Heart left ventricle (tissue), 13 donors: ENCODE measurements at regions not wholly inside any gene's neighbourhood (a gene's known extent, or its start where the extent isn't known, plus 50 kb on each side); places are given as distances from the start of the nearest gene placed in this dataset.

Experiments used
- POLR2A ChIP-seq, 2 donors: fragments of 450-650 bp; IDR thresholded peaks; one replicate each; pipeline ENCODE4 v1.6.1; 2017; ENCODE audit warnings: antibody characterized with exemption in 2 of 2, mild to moderate bottlenecking in 2 of 2, moderate library complexity in 2 of 2
- TF ChIP-seq, protein P1 (sequence below), 12 donors: fragments of 200-600 bp; sonication (generic) in 4 of 12; IDR thresholded peaks; one replicate each; pipeline versions ENCODE4 v1.5.0 to v1.8.0; 2018 to 2022; ENCODE audit warnings: antibody characterized with exemption in 12 of 12, mild to moderate bottlenecking in 5 of 12
- donor health status: ischemic (EF 13 %, LVEDD 7.1; RV severe dilation, severe dysfunction).
- donor health status: DM: no; HTN: yes; CAD: no.
- donor health status: DM: no; HTN: no; CAD: no.
- donor health status: ischemic (EF 25% LVEDD 6.9; RV normal size, moderate dysfunction).
- donor health status: ischemic (EF 25% LVEDD 5.7; RV mildly dilated, moderate dysfunction).
- donor health status: ischemic (EF 35%, LVEDD 5.7; RV mildly dilated, moderate dysfunction).
- donor health status: nonischemic (EF 11% LVEDD 7.7; RV severe dilation, severe dysfunction).
- donor health status: DM: yes; HTN: yes; CAD: no.
- donor health status: PGD.
- donor health status: ischemic (EF 29% LVEDD 5.4; RV normal size, mild dysfunction).
- donor health status: nonischemic (EF 23%, LVEDD 6.1; RV moderate dilation, normal function).

DNA sequence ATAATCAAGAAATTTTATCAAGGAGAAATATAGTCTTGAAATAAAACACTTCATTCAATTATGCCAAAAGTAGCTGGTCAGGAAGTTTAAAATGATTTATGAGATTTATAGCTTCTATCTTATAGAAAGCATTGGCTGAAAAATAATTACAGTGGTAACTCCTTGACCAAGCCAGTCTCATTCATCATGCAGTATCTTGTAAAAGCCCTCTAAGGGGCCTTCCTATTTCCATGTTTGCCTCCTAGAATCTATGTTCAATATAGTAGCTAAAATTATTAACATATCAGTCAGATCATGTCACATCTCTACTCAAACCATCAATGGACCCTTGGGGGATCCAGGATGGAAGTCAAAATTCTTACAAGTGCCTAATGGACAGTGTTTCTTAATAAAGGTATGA, 393.4 kb upstream of the ST8SIA4 start:
- TF ChIP-seq POLR2A (IDR thresholded peaks at IDR 0.05): no peak
- TF ChIP-seq, protein P1, sequence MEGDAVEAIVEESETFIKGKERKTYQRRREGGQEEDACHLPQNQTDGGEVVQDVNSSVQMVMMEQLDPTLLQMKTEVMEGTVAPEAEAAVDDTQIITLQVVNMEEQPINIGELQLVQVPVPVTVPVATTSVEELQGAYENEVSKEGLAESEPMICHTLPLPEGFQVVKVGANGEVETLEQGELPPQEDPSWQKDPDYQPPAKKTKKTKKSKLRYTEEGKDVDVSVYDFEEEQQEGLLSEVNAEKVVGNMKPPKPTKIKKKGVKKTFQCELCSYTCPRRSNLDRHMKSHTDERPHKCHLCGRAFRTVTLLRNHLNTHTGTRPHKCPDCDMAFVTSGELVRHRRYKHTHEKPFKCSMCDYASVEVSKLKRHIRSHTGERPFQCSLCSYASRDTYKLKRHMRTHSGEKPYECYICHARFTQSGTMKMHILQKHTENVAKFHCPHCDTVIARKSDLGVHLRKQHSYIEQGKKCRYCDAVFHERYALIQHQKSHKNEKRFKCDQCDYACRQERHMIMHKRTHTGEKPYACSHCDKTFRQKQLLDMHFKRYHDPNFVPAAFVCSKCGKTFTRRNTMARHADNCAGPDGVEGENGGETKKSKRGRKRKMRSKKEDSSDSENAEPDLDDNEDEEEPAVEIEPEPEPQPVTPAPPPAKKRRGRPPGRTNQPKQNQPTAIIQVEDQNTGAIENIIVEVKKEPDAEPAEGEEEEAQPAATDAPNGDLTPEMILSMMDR (IDR thresholded peaks at IDR 0.05): no peak
